HG03196 (cell line): ENCODE measurements at regions not wholly inside any gene's neighbourhood (a gene's known extent, or its start where the extent isn't known, plus 50 kb on each side); places are given as distances from the start of the nearest gene placed in this dataset.
"Not testable (repeated sequence)": the region's sequence is repeated elsewhere in the genome, so short reads cannot be mapped to it uniquely, and the experiment has no call there.

Experiments
- ATAC-seq: cut with Tn5 transposase; IDR thresholded peaks from one replicate; pipeline ENCODE4 v1.9.1; 2021; ENCODE audit not compliant: unreplicated experiment

- ATAC-seq, result no peak
These were observed 79.7 kb upstream of the RUNX3 start for GRCh38 chr1:25009671-25010262.

DNA sequence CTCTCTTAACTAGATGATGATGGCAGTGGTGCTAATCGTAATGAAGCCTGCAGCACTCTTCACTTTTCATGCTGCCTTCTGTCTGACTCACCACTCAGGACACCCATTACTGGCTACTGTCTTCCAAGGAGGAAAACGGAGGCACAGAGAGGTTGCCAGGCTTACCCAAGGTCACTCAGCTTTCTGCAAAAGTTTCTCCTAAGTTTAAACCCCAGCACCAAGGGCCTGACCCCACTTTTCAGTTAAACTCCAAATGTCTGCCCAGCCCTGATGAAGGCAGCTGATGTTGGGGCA is 78.1 kb upstream of the RUNX3 start:
- no peak for ATAC-seq

DNA sequence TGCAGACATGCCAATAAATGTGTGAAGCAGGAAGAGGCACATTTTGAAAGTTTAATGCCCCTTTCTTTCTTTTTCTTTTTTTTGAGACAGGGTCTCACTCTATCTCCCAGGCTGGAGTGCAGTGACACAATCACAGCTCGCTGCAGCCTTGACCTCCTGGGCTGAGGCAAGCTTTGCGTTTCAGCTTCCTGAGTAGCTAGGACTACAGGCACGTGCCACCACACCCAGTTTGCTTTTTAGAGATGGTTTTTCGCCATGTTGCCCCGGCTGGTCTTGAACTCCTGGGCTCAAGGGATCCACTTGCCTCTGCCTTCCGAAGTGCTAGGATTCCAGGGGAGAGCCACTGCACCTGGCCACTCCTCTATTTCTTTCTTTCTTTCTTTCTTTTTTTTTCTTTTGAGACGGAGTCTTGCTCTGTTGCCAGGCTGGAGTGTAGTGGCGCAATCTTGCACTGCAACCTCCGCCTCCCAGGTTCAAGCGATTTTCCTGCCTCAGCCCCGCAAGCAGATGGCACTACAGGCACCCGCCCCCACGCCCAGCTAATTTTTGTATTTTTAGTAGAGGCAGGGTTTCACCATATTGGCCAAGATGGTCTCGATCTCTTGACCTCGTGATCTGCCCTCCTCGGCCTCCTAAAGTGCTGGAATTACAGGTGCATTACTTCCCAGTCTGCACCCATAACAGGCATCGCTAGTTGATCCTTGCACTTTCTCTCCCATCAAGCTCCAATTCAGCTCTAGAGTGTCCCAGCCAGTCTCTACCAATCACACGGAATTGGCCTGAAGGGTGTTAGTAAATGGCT is 77.5 kb upstream of the RUNX3 start:
- not testable (repeated sequence) for ATAC-seq

DNA sequence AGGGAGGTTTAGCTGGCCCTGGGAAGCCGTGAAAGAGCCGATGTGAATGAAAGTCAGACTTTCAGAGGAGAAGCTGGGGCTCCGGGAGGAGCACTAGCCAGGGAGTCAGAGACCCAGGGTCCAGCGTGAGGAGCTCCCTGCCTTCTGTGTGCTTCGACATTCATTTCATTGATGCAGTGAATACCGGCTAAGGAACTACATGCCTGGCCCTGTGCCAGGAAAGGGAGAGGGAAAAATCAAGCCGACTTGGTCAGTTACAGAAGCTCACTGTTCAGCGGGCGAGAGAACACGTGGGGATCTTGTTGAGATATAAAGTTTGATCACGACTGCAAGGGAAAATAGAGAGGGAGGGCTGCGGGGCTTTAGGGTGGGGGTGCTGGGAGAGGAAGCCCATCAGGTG is 76.7 kb upstream of the RUNX3 start:
- no peak for ATAC-seq

DNA sequence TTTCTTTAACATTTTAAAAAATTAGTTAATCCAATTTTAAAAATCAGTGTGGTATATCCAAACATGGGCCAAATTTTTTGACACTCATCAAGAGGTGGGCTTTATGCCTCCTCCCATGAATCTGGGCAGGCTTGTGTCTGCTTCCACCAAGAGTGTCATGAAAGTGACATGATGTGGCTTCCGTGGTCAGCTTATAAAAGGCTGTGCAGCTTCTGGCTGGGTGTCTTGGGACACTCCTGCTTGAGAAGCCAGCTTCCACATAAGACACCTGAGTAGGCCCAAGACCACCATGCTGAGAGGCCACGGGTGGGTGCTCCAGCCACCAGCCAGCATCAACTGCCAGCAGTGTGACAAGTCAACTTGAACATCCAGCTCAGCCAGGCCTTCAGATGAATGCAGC is 74.3 kb upstream of the RUNX3 start:
- no peak for ATAC-seq

GRCh38 chr1:25003457-25004190 is 73.5 kb upstream of the RUNX3 start:
- no peak for ATAC-seq

DNA sequence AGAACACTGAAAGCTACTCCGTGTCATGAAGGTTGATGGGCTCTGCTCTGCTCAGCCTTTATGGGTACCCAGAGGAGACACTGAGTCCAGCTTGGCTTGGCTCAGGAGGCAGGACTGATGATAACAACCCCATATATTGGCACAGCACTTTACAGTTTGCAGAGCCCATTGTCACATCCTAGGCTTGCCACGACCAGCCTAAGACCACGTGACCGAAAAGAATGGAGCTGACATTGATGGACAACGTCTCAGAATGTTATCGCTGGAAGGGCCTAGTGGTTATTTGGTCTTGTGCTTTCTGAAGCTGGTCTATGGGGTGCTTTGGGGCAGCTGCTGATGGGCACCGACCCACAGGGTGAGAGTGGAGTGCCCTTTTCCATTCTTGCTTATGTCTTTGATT is 72.9 kb upstream of the RUNX3 start:
- no peak for ATAC-seq

GRCh38 chr1:25001125-25001915 is 71.2 kb upstream of the RUNX3 start:
- ATAC-seq, result no peak

DNA sequence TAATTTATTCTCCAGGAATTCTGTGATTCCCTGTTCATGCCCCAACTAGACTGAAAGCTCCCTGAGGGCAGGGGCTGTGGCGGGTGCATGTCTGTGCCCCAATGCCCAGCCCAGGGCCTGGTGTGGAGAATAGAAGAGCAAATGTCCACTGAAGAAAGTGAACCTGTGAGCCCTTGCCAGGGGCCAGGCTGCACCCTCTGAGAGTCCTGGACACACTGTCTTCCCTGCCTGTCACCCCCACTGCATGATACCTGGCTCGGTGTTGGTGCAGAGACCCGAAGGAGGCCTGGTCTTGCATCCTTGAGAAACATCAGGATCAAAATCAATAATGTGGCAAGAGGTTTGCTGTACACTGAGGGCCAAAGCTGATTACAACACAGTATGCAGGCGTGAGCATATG is 69.8 kb upstream of the RUNX3 start:
- ATAC-seq, result no peak

DNA sequence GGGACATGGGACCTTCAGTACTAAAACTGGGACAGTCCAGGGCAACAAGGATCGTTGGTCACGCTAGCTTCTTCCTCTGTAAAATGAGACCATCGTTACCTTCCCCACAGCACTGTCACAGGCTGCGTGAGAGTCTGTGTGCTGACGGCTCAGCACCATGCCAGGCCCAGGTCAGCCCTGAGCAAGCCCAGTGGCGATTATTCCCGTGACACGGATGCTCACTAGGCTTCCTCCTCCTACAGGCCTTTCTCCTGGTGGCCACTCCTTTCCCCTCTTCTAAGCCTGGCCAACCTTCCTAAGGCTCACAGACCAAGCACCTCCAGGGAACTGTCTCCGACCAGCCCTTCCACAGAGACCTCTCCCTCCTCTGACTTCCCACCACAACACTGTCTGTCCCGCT is 69.3 kb upstream of the RUNX3 start:
- no peak for ATAC-seq

DNA sequence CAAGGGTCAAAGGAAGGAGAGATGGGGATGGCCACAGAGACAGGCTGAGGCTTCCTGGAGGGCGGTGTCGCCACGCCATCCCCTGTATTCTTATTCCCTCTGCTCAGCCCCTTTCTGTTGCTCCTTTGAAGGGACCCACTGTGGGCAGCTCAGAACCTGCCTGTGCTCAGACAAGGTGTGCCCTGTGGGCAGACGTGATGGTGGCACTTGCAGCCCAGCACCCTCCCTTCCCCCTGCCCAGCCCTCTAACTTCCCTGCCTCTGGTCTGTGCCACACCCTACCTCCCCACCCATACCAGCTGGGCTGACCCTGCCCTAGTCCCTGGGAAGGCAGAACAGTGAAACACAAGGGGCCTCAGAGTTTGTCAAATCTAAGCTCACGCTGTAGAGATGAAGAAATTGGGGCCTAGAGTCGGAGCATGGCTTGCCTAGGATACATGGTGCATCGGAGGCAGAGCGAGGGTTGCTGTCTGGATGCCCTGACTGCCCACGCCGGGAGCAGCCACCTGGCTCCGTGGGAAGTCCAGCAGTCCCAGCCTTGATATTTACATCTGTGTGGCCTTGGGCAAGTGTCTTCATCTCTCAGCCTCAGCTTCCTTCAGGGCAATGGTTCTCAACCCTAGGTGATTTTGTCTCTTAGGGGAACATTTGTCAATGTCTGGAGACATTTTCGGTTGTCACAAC is 68.6 kb upstream of the RUNX3 start:
- no peak for ATAC-seq

- ATAC-seq, result no peak
These were observed 67.2 kb upstream of the RUNX3 start for GRCh38 chr1:24996983-24997893.

DNA sequence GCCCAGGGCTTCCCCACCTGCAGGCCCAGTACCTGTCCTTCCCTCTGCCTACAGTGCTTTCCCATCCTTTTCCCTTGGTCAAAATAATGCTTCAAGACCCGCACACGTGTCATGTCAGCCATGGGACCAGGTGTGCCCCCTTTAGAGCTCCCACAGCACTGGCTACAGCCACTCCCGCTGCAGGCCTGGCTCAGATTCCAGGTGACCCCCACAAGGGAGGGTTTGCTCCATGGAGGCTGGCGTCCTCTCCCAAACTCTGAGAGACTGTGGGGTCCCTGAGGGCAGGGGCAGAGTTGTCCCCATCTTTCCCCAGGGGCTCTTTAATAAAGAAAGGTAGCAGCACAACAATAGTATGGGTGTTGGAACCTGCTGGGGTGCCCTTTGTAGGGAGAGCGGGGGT is 66.4 kb upstream of the RUNX3 start:
- ATAC-seq, result no peak

DNA sequence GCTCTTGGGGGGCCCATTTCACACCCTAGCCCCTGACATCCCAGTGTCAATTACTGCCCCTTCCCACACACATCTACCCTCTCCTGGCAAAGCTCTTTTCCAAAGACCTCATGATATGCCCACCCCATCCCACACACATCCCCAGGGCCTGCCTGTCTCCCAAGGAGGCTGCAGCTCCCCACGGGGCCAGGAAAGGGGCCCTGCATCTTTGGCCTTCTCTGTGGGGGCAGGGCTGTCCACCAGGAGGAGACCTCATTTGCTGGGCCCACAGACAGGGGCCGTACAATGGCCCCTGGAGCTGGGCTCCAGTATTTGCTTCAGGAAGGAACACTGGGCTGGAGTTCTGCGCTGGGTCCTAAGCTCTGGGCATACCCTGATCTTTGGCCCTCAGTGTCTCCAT is 65.6 kb upstream of the RUNX3 start:
- ATAC-seq, result no peak

GRCh38 chr1:24995140-24995539 is 65.1 kb upstream of the RUNX3 start:
- no peak for ATAC-seq

DNA sequence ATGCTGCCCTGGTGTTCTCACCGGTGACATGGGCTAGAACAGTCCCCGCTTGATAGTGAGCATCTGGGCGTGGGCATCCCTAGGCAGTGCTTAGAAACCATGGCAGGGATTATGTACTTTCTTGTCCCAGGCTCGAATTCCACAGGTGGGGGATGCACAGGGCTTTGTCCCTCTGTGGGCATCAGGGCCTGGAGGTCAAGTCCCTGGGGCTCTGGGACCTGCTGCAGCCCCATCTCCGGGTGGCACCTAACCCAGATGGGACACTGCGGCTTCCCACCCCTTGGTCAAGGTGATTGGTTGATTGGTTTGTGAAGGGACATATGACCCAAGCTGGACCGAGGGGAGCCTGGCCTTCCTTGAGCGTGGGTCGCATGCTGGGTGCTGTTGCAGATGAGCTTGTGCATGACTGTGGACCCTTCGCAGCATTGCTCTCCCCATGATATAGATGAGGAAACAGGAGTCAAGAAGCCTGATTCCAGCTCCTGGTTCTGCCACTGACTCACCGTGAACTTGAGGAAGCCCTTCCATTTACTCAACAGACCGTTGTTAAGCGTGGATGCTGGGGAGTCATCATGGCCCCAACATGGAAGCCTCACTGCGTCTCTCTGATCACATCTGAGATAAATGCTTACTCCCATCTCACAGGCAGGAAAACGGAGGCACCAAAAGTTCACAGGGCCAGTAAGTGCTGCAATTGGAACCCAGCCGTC is 64.0 kb upstream of the RUNX3 start:
- ATAC-seq, result no peak

DNA sequence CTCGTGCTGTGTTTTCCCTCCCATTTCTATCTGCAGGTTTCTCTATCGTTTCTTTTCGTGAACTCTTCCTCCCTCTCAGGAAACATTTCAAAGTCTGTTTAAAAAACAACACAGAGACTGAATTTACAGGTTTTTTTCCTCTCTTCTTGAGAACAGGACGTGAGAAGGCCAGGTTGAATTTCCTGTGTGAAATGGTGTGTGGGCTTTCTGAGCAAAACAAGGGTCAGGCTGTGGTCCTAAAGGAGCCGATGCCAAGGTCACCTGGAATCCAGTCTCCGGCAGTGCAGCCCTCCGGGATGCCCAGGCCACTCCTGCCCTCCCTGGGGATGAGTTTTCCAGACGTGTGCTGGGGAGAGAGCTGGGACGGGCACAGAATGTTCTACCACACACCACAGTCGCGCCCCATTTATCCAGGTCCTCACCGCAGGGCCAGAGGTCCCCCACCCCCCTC is 62.7 kb upstream of the RUNX3 start:
- ATAC-seq, result no peak

DNA sequence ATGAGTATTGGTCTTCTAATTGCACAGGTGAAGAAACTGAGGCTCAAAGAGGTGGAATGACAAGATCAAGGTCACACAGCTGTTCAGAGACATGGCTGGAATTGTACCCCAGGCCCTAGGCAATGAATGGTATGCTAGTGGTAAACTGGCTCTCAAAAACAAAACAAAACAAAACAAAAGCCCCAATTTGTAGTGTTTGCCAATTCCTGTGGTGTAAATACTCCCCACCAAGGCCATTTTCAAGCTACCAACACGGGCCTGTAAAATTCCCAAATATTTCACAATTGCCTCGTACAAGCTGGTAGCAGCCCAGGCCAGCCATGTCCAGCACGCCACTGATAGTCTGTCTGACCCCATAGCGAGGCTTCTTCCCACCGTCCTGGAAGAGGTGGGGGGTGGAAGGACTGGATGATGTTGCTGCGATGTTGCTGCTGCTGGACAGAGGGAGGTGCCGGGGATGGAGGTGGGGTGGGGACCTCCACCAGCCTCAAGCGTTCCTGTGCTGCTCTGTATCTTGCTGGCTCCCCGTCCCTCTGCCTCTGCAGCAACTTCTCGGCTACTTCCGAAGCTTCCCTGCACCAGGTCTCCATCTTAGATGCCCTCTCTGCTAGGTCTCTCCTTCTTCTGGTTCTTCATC is 62.2 kb upstream of the RUNX3 start:
- no peak for ATAC-seq

- ATAC-seq, result no peak
These were observed 61.6 kb upstream of the RUNX3 start for GRCh38 chr1:24991697-24992096.
